A673 (cell line): ENCODE measurements at regions not wholly inside any gene's neighbourhood (a gene's known extent, or its start where the extent isn't known, plus 50 kb on each side); places are given as distances from the start of the nearest gene placed in this dataset.

Experiments used
- BruUV-seq: library from RNA; stranded (reverse); fragments of 400-500 nt; replicated peaks from 2 replicates; lab custom pipeline; 2021; lab: Mats Ljungman, UMichigan
- CTCF ChIA-PET: fragments of 300-600 bp; sonication (Branson Sonifier 250); formaldehyde crosslinking; loops from one replicate; lab custom pipeline; 2022; ENCODE audit warnings: antibody characterized with exemption; lab: Charles Lee
- POLR2A ChIA-PET: fragments of 300-600 bp; sonication (Branson Sonifier 250); formaldehyde crosslinking; loops from one replicate; lab custom pipeline; 2022; ENCODE audit warnings: antibody characterized with exemption; ENCODE audit not compliant: low non-redundant PET; lab: Charles Lee
- DNase-seq: peaks from one replicate; pipeline ENCODE4 v3.0.0-alpha.2; 2015; ENCODE audit warnings: low spot score
- H3K27ac ChIP-seq: fragments of 200-600 bp; sonication (generic); 2 replicates; pipeline ENCODE4 v1.5.1; 2016; ENCODE audit warnings: mixed run types, low read depth, mild to moderate bottlenecking, mixed read lengths, antibody characterized with exemption, low read length; ENCODE audit not compliant: poor library complexity, severe bottlenecking
- H3K27me3 ChIP-seq: fragments of 200-600 bp; sonication (generic); replicated peaks from 2 replicates; pipeline ENCODE4 v1.6.1; 2017; ENCODE audit warnings: mixed run types, low read depth, mild to moderate bottlenecking, mixed read lengths, antibody characterized with exemption, low read length; ENCODE audit not compliant: insufficient read depth, poor library complexity
- H3K36me3 ChIP-seq: fragments of 200-600 bp; sonication (generic); 2 replicates; pipeline ENCODE4 v1.6.1; 2016; ENCODE audit warnings: mixed run types, mild to moderate bottlenecking, mixed read lengths, antibody characterized with exemption, low read length; ENCODE audit not compliant: insufficient read depth, poor library complexity, severe bottlenecking
- H3K4me1 ChIP-seq: fragments of 200-600 bp; sonication (generic); 2 replicates; pipeline ENCODE4 v1.6.1; 2017; ENCODE audit warnings: mixed run types, mild to moderate bottlenecking, mixed read lengths, antibody characterized with exemption, low read length; ENCODE audit not compliant: insufficient read depth, poor library complexity, severe bottlenecking
- H3K4me3 ChIP-seq: fragments of 200-600 bp; sonication (generic); 2 replicates; pipeline ENCODE4 v1.5.1; 2016; ENCODE audit warnings: low read depth, mixed run types, mild to moderate bottlenecking, mixed read lengths, low read length; ENCODE audit not compliant: poor library complexity, severe bottlenecking
- H3K9me3 ChIP-seq: fragments of 200-600 bp; sonication (generic); 2 replicates; pipeline ENCODE4 v1.6.1; 2016; ENCODE audit warnings: mixed run types, low read depth, mild to moderate bottlenecking, mixed read lengths, antibody characterized with exemption, low read length; ENCODE audit not compliant: poor library complexity, severe bottlenecking
- EZH2 ChIP-seq: fragments of 200-600 bp; sonication (generic); IDR thresholded peaks from 2 replicates; pipeline ENCODE4 v1.6.1; 2017; ENCODE audit warnings: borderline replicate concordance, low read depth, mild to moderate bottlenecking, mixed read lengths, antibody characterized with exemption, low read length; ENCODE audit not compliant: poor library complexity, severe bottlenecking
- intact Hi-C: fragments of 100-400 bp; cut with micrococcal nuclease; formaldehyde crosslinking; loops from one replicate; pipeline ENCODE4 v1.10.0; 2022; ENCODE audit not compliant: unreplicated experiment
- TF ChIP-seq, protein P1 (sequence below): fragments of 300-800, 200-600 bp; sonication (generic); conservative IDR thresholded peaks from 2 replicates; pipeline ENCODE4 v1.5.1; 2017; ENCODE audit warnings: low read depth, mild to moderate bottlenecking, antibody characterized with exemption, low read length, moderate library complexity, mixed read lengths

DNA sequence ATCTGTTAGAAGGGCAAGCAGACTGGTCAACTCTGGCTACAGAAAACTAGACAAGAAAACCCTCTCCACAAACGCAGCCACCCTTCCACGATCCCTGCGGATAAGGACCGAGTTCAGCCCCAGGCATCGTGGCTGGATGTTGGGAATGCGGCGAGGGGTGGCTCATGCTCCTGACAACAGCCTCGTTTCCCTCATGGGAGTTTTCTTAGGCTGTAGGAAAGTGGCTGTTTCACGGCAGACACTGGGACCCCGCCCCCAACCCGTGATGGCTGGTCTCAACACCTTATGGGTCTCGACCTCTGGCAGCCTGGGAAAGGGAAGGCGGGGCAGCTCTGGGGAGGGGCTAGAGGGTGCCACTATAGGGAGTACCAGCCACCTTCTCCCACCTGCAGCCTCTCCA lies 123.3 kb downstream of the RFLNA start:
- H3K27me3 ChIP-seq: no peaks in the 10 kb centered on the region
- POLR2A ChIA-PET: no interaction called here
- no peak overlapping the region for H3K27ac ChIP-seq
- intact Hi-C loops: no loop called here
- no peak overlapping the region for H3K4me3 ChIP-seq
- H3K4me1 ChIP-seq: peaks cover 9% of the 10 kb centered on the region
- CTCF ChIA-PET: no interaction called here
- TF ChIP-seq, protein P1, sequence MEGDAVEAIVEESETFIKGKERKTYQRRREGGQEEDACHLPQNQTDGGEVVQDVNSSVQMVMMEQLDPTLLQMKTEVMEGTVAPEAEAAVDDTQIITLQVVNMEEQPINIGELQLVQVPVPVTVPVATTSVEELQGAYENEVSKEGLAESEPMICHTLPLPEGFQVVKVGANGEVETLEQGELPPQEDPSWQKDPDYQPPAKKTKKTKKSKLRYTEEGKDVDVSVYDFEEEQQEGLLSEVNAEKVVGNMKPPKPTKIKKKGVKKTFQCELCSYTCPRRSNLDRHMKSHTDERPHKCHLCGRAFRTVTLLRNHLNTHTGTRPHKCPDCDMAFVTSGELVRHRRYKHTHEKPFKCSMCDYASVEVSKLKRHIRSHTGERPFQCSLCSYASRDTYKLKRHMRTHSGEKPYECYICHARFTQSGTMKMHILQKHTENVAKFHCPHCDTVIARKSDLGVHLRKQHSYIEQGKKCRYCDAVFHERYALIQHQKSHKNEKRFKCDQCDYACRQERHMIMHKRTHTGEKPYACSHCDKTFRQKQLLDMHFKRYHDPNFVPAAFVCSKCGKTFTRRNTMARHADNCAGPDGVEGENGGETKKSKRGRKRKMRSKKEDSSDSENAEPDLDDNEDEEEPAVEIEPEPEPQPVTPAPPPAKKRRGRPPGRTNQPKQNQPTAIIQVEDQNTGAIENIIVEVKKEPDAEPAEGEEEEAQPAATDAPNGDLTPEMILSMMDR: no peak
- no peak for TF ChIP-seq EZH2
- no peak for DNase-seq
- H3K9me3 ChIP-seq: no peaks in the 10 kb centered on the region
- BruUV-seq: no TSS peak
- peaks cover 42% of the 10 kb centered on the region for H3K36me3 ChIP-seq

DNA sequence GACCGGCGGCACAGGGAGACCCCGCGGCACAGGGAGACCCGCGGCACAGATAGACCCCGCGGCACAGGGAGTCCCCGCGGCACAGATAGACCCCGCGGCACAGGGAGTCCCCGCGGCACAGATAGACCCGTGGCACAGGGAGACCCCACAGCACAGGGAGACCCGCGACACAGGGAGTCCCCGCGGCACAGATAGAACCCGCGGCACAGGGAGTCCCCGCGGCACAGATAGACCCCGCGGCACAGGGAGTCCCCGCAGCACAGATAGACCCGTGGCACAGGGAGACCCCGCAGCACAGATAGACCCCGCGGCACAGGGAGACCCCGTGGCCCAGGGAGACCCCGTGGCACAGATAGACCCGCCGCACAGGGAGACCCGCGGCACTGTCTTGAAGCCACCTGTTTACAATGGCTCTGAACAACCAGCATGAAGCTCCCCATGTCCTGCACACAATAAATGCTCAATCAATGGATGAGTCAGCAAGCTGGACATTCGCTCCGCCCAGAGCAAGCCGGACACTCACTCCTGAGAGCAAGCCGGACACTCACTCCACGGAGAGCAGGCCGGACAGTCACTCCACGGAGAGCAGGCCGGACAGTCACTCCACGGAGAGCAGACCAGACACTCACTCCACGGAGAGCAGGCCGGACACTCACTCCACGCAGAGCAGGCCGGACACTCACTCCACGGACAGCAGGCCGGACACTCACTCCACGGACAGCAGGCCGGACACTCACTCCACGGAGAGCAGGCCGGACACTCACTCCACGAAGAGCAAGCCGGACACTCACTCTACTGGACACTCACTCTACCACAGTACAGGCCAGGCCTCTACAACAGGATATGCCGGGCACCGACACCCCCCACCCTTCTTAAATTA lies 121.9 kb downstream of the RFLNA start:
- ChIA-PET CTCF (no interaction called here), POLR2A (no interaction called here)
- Histone ChIP-seq H3K9me3 (no peaks in the 10 kb centered on the region), H3K27me3 (no peaks in the 10 kb centered on the region), H3K4me3 (no peak overlapping the region), H3K4me1 (no peaks in the 10 kb centered on the region), H3K36me3 (peaks cover 30% of the 10 kb centered on the region), H3K27ac (no peak overlapping the region)
- BruUV-seq: no TSS peak
- intact Hi-C loops: no loop called here
- DNase-seq: no peak
- TF ChIP-seq EZH2: no peak
- TF ChIP-seq, protein P1: no peak

DNA sequence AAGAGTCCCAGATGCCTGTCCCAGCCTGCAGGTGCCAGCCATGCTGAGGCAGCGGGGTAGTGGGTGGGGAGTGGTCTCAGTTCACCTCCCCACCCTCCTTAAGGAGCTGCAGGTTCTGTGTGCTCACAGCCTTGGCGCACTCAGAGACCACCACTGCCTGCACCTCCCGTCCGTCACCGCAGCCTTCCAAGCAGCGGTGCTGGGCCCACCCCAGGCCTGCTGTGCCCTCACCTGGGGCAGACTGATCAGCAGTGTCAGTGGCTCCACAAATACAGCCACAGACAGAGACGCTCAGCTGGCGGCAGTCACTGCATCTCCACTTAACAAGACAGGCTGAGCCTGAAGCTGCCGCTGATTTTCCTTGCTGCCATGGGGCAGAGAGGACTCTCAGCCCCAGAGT lies 120.2 kb downstream of the RFLNA start:
- Histone ChIP-seq H3K27ac (no peak overlapping the region), H3K9me3 (no peaks in the 10 kb centered on the region), H3K4me3 (no peak overlapping the region), H3K4me1 (peaks cover 8% of the 10 kb centered on the region), H3K36me3 (peaks cover 18% of the 10 kb centered on the region), H3K27me3 (no peaks in the 10 kb centered on the region)
- CTCF ChIA-PET: no interaction called here
- no peak for DNase-seq
- TF ChIP-seq, protein P1: no peak
- TF ChIP-seq EZH2: no peak
- BruUV-seq: no TSS peak
- POLR2A ChIA-PET: no interaction called here
- intact Hi-C loops: no loop called here
